ENCODE measurements at regions not wholly inside any gene's neighbourhood (a gene's known extent, or its start where the extent isn't known, plus 50 kb on each side); places are given as distances from the start of the nearest gene placed in this dataset.

DNA sequence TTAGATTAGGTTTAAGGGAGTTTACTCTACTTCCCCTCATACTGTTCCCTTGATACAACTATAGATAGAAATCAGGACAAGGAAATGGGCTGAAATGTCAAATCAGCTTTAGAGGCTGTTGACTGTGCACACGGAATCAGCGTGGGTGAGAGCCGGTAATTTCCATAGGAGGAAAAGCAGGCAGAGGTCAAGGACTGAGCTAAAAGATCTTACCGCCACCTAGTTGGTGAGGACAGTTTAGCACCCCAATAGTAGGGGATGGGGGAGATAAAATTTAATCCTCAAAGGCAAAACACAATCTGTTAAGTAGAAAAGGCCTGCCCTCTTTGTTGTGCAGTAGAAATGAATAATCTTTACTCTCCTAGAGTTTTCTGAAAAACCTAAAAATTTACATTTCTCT, 1154.5 kb upstream of the CHAC2 start:
- TF ChIP-seq EZH2 (IDR thresholded peaks at IDR 0.05; ENCODE audit: low read length) = no peak
- TF ChIP-seq, protein P1, sequence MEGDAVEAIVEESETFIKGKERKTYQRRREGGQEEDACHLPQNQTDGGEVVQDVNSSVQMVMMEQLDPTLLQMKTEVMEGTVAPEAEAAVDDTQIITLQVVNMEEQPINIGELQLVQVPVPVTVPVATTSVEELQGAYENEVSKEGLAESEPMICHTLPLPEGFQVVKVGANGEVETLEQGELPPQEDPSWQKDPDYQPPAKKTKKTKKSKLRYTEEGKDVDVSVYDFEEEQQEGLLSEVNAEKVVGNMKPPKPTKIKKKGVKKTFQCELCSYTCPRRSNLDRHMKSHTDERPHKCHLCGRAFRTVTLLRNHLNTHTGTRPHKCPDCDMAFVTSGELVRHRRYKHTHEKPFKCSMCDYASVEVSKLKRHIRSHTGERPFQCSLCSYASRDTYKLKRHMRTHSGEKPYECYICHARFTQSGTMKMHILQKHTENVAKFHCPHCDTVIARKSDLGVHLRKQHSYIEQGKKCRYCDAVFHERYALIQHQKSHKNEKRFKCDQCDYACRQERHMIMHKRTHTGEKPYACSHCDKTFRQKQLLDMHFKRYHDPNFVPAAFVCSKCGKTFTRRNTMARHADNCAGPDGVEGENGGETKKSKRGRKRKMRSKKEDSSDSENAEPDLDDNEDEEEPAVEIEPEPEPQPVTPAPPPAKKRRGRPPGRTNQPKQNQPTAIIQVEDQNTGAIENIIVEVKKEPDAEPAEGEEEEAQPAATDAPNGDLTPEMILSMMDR (optimal IDR thresholded peaks at IDR 0.05 in 1 of 3, IDR thresholded peaks at IDR 0.05 in 1 of 3, conservative IDR thresholded peaks at IDR 0.05 in 1 of 3; ENCODE audit: extremely low read depth in 1 of 3, insufficient read depth in 2 of 3, low read length in 3 of 3) = no peak
- no peaks in the 10 kb centered on the region for H3K36me3 ChIP-seq (ENCODE audit: control insufficient read depth in 2 of 2, extremely low read depth in 1 of 2, insufficient read depth in 2 of 2, low read length in 2 of 2)
- H3K9me3 ChIP-seq (ENCODE audit: control insufficient read depth, low read depth, low read length) = no peaks in the 10 kb centered on the region
- no peaks in the 10 kb centered on the region for H3K9me1 ChIP-seq (ENCODE audit: control insufficient read depth, extremely low read depth, insufficient read depth, low read length)
- no peak overlapping the region for H3K27ac ChIP-seq (ENCODE audit: control insufficient read depth, insufficient read depth, low read length)
- no peaks in the 10 kb centered on the region for H3K79me2 ChIP-seq (ENCODE audit: control insufficient read depth, insufficient read depth, low read length)
- H4K20me1 ChIP-seq (ENCODE audit: control insufficient read depth, extremely low read depth, insufficient read depth, low read length) = no peaks in the 10 kb centered on the region
- H3K9ac ChIP-seq (ENCODE audit: control insufficient read depth, extremely low read depth, insufficient read depth, low read length) = no peak overlapping the region
- H3K4me2 ChIP-seq (ENCODE audit: control insufficient read depth, extremely low read depth, insufficient read depth, low read depth, low read length) = no peak overlapping the region
- H2AFZ ChIP-seq (ENCODE audit: control insufficient read depth, low read length) = no peak overlapping the region
- H3K4me1 ChIP-seq (ENCODE audit: control insufficient read depth, extremely low read depth, insufficient read depth, low read length) = no peaks in the 10 kb centered on the region
- H3K4me3 ChIP-seq (ENCODE audit: control insufficient read depth in 2 of 3, extremely low read depth in 1 of 3, insufficient read depth in 2 of 3, low read depth in 1 of 3, low read length in 3 of 3) = no peak overlapping the region
- FAIRE-seq (no peak), DNase-seq (ENCODE audit: low read depth, low spot score) (no peak)
- no peaks in the 10 kb centered on the region for H3K27me3 ChIP-seq (ENCODE audit: control insufficient read depth, extremely low read depth, insufficient read depth, low read length)
- dilution Hi-C loops (cut with MboI; ENCODE audit: extremely low pct_ligation_motif_present, low sequenced_read_pairs) = no loop called here

DNA sequence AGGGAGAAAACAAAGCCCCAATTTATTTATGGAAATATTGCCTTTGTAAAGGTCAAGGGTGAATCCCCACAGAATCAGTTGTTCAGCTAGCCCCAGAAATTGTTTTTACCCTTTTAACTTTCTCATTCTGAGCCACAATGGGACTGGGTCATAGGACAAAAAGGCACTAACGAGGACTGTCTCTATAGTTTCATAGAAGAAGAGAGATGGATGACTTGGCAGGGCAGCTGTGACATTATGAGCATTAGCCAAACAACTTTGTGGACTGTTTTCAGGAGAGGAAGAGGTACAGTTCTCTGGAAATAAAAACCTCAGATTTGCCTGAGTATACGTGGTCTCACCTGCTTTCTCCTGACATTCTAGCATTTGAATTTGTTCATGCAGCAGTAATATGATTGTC, 1155.8 kb upstream of the CHAC2 start:
- Histone ChIP-seq H3K4me1 (ENCODE audit: control insufficient read depth, extremely low read depth, insufficient read depth, low read length) (no peaks in the 10 kb centered on the region), H3K36me3 (ENCODE audit: control insufficient read depth in 2 of 2, extremely low read depth in 1 of 2, insufficient read depth in 2 of 2, low read length in 2 of 2) (no peaks in the 10 kb centered on the region), H3K79me2 (ENCODE audit: control insufficient read depth, insufficient read depth, low read length) (no peaks in the 10 kb centered on the region), H4K20me1 (ENCODE audit: control insufficient read depth, extremely low read depth, insufficient read depth, low read length) (no peaks in the 10 kb centered on the region), H3K9me1 (ENCODE audit: control insufficient read depth, extremely low read depth, insufficient read depth, low read length) (no peaks in the 10 kb centered on the region), H3K27ac (ENCODE audit: control insufficient read depth, insufficient read depth, low read length) (no peak overlapping the region), H3K4me3 (ENCODE audit: control insufficient read depth in 2 of 3, extremely low read depth in 1 of 3, insufficient read depth in 2 of 3, low read depth in 1 of 3, low read length in 3 of 3) (no peak overlapping the region), H3K27me3 (ENCODE audit: control insufficient read depth, extremely low read depth, insufficient read depth, low read length) (no peaks in the 10 kb centered on the region), H3K9me3 (ENCODE audit: control insufficient read depth, low read depth, low read length) (no peaks in the 10 kb centered on the region), H2AFZ (ENCODE audit: control insufficient read depth, low read length) (no peak overlapping the region), H3K9ac (ENCODE audit: control insufficient read depth, extremely low read depth, insufficient read depth, low read length) (no peak overlapping the region), H3K4me2 (ENCODE audit: control insufficient read depth, extremely low read depth, insufficient read depth, low read depth, low read length) (no peak overlapping the region)
- DNase-seq (ENCODE audit: low read depth, low spot score) = no peak
- TF ChIP-seq EZH2 (IDR thresholded peaks at IDR 0.05; ENCODE audit: low read length) = no peak
- TF ChIP-seq, protein P1 (optimal IDR thresholded peaks at IDR 0.05 in 1 of 3, IDR thresholded peaks at IDR 0.05 in 1 of 3, conservative IDR thresholded peaks at IDR 0.05 in 1 of 3; ENCODE audit: extremely low read depth in 1 of 3, insufficient read depth in 2 of 3, low read length in 3 of 3) = no peak
- dilution Hi-C loops (cut with MboI; ENCODE audit: extremely low pct_ligation_motif_present, low sequenced_read_pairs) = no loop called here
- no peak for FAIRE-seq
